ENCODE measurements at regions not wholly inside any gene's neighbourhood (a gene's known extent, or its start where the extent isn't known, plus 50 kb on each side); places are given as distances from the start of the nearest gene placed in this dataset.

DNA sequence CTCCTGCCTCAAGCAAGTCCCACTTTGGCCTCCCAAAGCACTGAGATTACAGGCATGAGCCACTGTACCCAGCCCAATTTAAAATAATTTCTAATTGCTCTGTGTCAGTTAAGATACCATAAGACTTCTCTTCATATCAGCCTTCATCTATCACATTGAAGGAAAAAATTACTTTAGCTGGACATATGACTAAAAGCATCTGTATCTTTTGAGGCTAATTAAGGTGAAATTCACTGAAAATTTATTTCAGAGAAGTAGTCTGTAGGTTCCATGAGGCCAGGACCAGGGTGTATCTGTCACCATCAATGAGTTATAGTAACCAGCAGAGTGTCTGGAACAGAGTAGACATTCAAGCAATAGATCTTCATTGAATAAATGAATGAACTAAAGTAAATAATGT lies 205.2 kb upstream of the PHYHIPL start:
- no TSS peak for BruUV-seq (replicated peaks)
- no peak overlapping the region for H3K4me3 ChIP-seq (ENCODE audit: low read length)
- TF ChIP-seq EZH2phosphoT487 (IDR thresholded peaks at IDR 0.05; ENCODE audit: borderline replicate concordance, low read length) (no peak), EZH2 (IDR thresholded peaks at IDR 0.05; ENCODE audit: low read length, unreplicated experiment) (no peak)
- TF ChIP-seq, protein P1, sequence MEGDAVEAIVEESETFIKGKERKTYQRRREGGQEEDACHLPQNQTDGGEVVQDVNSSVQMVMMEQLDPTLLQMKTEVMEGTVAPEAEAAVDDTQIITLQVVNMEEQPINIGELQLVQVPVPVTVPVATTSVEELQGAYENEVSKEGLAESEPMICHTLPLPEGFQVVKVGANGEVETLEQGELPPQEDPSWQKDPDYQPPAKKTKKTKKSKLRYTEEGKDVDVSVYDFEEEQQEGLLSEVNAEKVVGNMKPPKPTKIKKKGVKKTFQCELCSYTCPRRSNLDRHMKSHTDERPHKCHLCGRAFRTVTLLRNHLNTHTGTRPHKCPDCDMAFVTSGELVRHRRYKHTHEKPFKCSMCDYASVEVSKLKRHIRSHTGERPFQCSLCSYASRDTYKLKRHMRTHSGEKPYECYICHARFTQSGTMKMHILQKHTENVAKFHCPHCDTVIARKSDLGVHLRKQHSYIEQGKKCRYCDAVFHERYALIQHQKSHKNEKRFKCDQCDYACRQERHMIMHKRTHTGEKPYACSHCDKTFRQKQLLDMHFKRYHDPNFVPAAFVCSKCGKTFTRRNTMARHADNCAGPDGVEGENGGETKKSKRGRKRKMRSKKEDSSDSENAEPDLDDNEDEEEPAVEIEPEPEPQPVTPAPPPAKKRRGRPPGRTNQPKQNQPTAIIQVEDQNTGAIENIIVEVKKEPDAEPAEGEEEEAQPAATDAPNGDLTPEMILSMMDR (conservative IDR thresholded peaks at IDR 0.05; ENCODE audit: low read depth, low read length) = no peak
- H3K27ac ChIP-seq (ENCODE audit: low read length) = no peak overlapping the region
- H2AFZ ChIP-seq (ENCODE audit: low read length) = no peak overlapping the region
- DNase-seq (no peak), ATAC-seq (no peak)
- ChIA-PET POLR2A (ENCODE audit: unreplicated experiment) (interaction anchor here (0.6 kb wide), 1 partner anchor 9 kb away, joined by 4 read pairs; no protein-coding TSS in a partner anchor), CTCF (no interaction called here)
- H3K36me3 ChIP-seq (ENCODE audit: low read depth, low read length) = no peaks in the 10 kb centered on the region
- no peak overlapping the region for H3K9ac ChIP-seq (ENCODE audit: low read length)
- H3K79me2 ChIP-seq (ENCODE audit: low read length) = no peaks in the 10 kb centered on the region
- H3K9me2 ChIP-seq (replicated peaks; ENCODE audit: low read length) = no peaks in the 10 kb centered on the region
- peaks cover 18% of the 10 kb centered on the region for H3K27me3 ChIP-seq (ENCODE audit: low read length)
- no peaks in the 10 kb centered on the region for H3K9me3 ChIP-seq (ENCODE audit: low read length)
- no peak overlapping the region for H3K4me2 ChIP-seq (ENCODE audit: low read length)
- H4K20me1 ChIP-seq (ENCODE audit: low read length) = no peaks in the 10 kb centered on the region
- intact Hi-C loops (cut with micrococcal nuclease) = no loop called here
- no peaks in the 10 kb centered on the region for H3K4me1 ChIP-seq (ENCODE audit: insufficient read depth, low read length)
- no peaks in the 10 kb centered on the region for H3F3A ChIP-seq (ENCODE audit: low read length, unreplicated experiment)

DNA sequence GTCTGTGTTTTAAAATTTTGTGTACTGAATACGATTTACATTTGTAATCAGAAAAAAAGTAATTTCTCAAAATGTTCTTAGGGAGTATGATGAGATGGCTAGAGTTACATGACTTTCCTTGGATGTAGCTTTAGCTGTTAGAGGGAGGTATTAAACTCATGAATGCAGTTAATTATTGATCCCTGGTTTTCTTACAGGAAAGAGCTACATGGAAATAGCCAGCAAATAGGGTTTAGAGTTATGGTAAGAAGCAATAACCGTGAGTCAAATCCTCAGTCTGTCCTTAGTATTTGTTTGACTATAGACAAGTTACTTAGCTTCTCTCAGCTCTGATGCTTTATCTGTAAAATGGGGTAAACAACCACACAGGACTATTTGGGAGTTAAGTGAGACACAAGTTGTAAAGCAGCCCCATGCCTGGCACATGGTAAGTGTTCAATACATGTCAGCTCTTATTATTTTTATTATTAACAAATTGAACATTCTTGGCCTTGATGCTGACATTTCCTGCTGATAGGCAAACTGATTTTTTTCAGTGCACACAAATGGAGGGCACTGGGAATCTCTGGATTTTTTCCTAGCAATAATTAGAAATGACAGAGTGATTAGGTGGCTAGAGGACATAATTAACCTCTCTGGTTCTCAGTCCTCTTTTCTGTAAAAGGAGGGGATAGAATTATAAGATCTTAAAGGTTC lies 204.5 kb upstream of the PHYHIPL start:
- DNase-seq = no peak
- no peaks in the 10 kb centered on the region for H3K9me3 ChIP-seq (ENCODE audit: low read length)
- H3K4me1 ChIP-seq (ENCODE audit: insufficient read depth, low read length) = no peaks in the 10 kb centered on the region
- intact Hi-C loops (cut with micrococcal nuclease) = no loop called here
- no peak overlapping the region for H3K4me3 ChIP-seq (ENCODE audit: low read length)
- ATAC-seq = no peak
- TF ChIP-seq, protein P1 (conservative IDR thresholded peaks at IDR 0.05; ENCODE audit: low read depth, low read length) = no peak
- TF ChIP-seq EZH2 (IDR thresholded peaks at IDR 0.05; ENCODE audit: low read length, unreplicated experiment) (no peak), EZH2phosphoT487 (IDR thresholded peaks at IDR 0.05; ENCODE audit: borderline replicate concordance, low read length) (no peak)
- H3K27ac ChIP-seq (ENCODE audit: low read length) = no peak overlapping the region
- H3K36me3 ChIP-seq (ENCODE audit: low read depth, low read length) = no peaks in the 10 kb centered on the region
- H4K20me1 ChIP-seq (ENCODE audit: low read length) = no peaks in the 10 kb centered on the region
- no peaks in the 10 kb centered on the region for H3F3A ChIP-seq (ENCODE audit: low read length, unreplicated experiment)
- BruUV-seq (replicated peaks) = no TSS peak
- no peak overlapping the region for H2AFZ ChIP-seq (ENCODE audit: low read length)
- no peaks in the 10 kb centered on the region for H3K79me2 ChIP-seq (ENCODE audit: low read length)
- CTCF ChIA-PET = no interaction called here
- H3K27me3 ChIP-seq (ENCODE audit: low read length) = peaks cover 18% of the 10 kb centered on the region
- H3K9me2 ChIP-seq (replicated peaks; ENCODE audit: low read length) = no peaks in the 10 kb centered on the region
- POLR2A ChIA-PET (ENCODE audit: unreplicated experiment) = interaction anchor here (0.6 kb wide), 1 partner anchor 10 kb away, joined by 4 read pairs; no protein-coding TSS in a partner anchor
- H3K9ac ChIP-seq (ENCODE audit: low read length) = no peak overlapping the region
- no peak overlapping the region for H3K4me2 ChIP-seq (ENCODE audit: low read length)

DNA sequence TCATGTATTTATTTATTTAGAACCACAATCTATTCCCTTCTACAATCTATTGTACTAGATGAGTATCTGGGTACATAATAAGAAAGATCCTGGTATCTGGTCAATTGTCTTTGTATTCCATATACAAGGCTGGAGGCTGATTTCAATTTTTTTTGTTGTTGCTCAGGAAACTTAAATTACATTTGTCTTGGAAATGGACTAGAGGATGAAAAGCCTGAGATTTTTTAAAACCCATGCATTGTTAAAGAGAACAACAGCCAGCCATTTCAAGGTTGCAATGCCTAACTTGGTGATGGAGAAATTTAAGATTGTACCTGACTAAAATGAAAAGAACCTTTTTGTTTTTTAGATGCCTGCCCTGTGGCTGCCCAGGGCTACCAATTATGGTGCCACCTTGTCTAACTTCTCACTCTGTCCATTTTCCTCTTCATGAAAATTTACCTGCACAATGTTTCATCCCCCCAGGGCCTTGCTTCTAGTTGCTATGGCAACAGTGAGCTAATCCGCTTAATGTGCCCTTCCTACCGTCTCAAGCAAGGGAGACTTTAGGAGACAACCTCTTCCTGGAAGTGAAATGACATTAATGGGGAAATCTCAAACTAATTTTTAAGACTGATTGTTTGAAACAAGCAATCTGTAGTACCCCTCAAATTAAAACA lies 203.7 kb upstream of the PHYHIPL start:
- no peaks in the 10 kb centered on the region for H4K20me1 ChIP-seq (ENCODE audit: low read length)
- no peaks in the 10 kb centered on the region for H3K79me2 ChIP-seq (ENCODE audit: low read length)
- no peaks in the 10 kb centered on the region for H3K36me3 ChIP-seq (ENCODE audit: low read depth, low read length)
- no peak overlapping the region for H3K4me3 ChIP-seq (ENCODE audit: low read length)
- no peak overlapping the region for H2AFZ ChIP-seq (ENCODE audit: low read length)
- CTCF ChIA-PET = no interaction called here
- no peaks in the 10 kb centered on the region for H3K9me2 ChIP-seq (replicated peaks; ENCODE audit: low read length)
- no peak overlapping the region for H3K4me2 ChIP-seq (ENCODE audit: low read length)
- DNase-seq (no peak), ATAC-seq (no peak)
- TF ChIP-seq EZH2phosphoT487 (IDR thresholded peaks at IDR 0.05; ENCODE audit: borderline replicate concordance, low read length) (no peak), EZH2 (IDR thresholded peaks at IDR 0.05; ENCODE audit: low read length, unreplicated experiment) (no peak)
- TF ChIP-seq, protein P1 (conservative IDR thresholded peaks at IDR 0.05; ENCODE audit: low read depth, low read length) = no peak
- no TSS peak for BruUV-seq (replicated peaks)
- no peaks in the 10 kb centered on the region for H3K9me3 ChIP-seq (ENCODE audit: low read length)
- POLR2A ChIA-PET (ENCODE audit: unreplicated experiment) = no interaction called here
- no peak overlapping the region for H3K27ac ChIP-seq (ENCODE audit: low read length)
- no peak overlapping the region for H3K9ac ChIP-seq (ENCODE audit: low read length)
- H3F3A ChIP-seq (ENCODE audit: low read length, unreplicated experiment) = no peaks in the 10 kb centered on the region
- peaks cover 15% of the 10 kb centered on the region for H3K27me3 ChIP-seq (ENCODE audit: low read length)
- intact Hi-C loops (cut with micrococcal nuclease) = no loop called here
- H3K4me1 ChIP-seq (ENCODE audit: insufficient read depth, low read length) = no peaks in the 10 kb centered on the region

Data from PC-3 (cell line).